Pancreas (tissue), 10 donors: ENCODE measurements at regions not wholly inside any gene's neighbourhood (a gene's known extent, or its start where the extent isn't known, plus 50 kb on each side); places are given as distances from the start of the nearest gene placed in this dataset.

Experiments
- ATAC-seq, 4 donors: fragments of 200-7000 bp; cut with Tn5 transposase; one replicate each; pipeline versions ENCODE4 v1.8.0 to v1.9.1; 2020; ENCODE audit warnings: mild to moderate bottlenecking in 4 of 4, moderate library complexity in 4 of 4
- DNase-seq, 6 donors: peaks; one replicate each; pipeline ENCODE4 v3.0.0-alpha.2; 2020
- FAIRE-seq: peaks from 2 replicates; lab custom pipeline; 2012; peaks lifted over from hg19 to GRCh38; lab: Jason Lieb, UNC
- H3K27ac ChIP-seq, 4 donors: fragments of 200-600 bp; sonication (generic); 1 replicate in 3 of 4; 2 replicates in 1 of 4; pipeline versions ENCODE4 v1.5.0 to v1.8.0; 2020
- H3K27me3 ChIP-seq, 4 donors: fragments of 200-600 bp; one replicate each; pipeline ENCODE4 v1.8.0; 2021
- H3K36me3 ChIP-seq, 3 donors: fragments of 200-600 bp; sonication (generic) in 1 of 3; one replicate each; pipeline versions ENCODE4 v1.5.0 to v1.8.0; 2020 to 2021
- H3K4me1 ChIP-seq, 3 donors: fragments of 200-600 bp; one replicate each; pipeline ENCODE4 v1.8.0; 2021
- H3K4me3 ChIP-seq, 4 donors: fragments of 200-600 bp; sonication (generic) in 2 of 4; one replicate each; pipeline versions ENCODE4 v1.5.0 to v1.8.0; 2020 to 2021
- H3K9me3 ChIP-seq, 4 donors: fragments of 200-600 bp; one replicate each; pipeline ENCODE4 v1.8.0; 2021
- WGBS, 2 donors: extraction: QIAGEN DNeasy Blood & Tissue Kit; methylation state at CpG; one replicate each; pipeline ENCODE4 v1.1.7; 2013; 5-methylcytosine and 5-hydroxymethylcytosine counted together
- intact Hi-C, 3 donors: fragments of 100-400 bp; cut with DNase I; formaldehyde crosslinking; loops; one replicate each; pipeline versions ENCODE4 v1.11.1 to v1.14.2; 2022
- TF ChIP-seq, protein P1 (sequence below), 4 donors: fragments of 200-600 bp; sonication (generic) in 3 of 4; IDR thresholded peaks; one replicate each; pipeline versions ENCODE4 v1.5.0 to v1.8.0; 2021; ENCODE audit warnings: antibody characterized with exemption in 4 of 4
- donor health status: healthy with polysubstance abuse.
- donor health status: DM: no; HTN: no; CAD: no; lungs with moderate emphysema.
- donor health status: DM: no; HTN: no; CAD: no.
- donor health status: control.
- donor health status: control.
- donor health status: Bipolar disorder and iron deficiency.
- donor health status: DM: yes; HTN: yes; CAD: no.
- donor health status: DM: no; HTN: no; CAD: no.
- donor health status: DM: no; HTN: no; CAD: no.
- donor health status: DM: yes; HTN: yes; CAD: no.

DNA sequence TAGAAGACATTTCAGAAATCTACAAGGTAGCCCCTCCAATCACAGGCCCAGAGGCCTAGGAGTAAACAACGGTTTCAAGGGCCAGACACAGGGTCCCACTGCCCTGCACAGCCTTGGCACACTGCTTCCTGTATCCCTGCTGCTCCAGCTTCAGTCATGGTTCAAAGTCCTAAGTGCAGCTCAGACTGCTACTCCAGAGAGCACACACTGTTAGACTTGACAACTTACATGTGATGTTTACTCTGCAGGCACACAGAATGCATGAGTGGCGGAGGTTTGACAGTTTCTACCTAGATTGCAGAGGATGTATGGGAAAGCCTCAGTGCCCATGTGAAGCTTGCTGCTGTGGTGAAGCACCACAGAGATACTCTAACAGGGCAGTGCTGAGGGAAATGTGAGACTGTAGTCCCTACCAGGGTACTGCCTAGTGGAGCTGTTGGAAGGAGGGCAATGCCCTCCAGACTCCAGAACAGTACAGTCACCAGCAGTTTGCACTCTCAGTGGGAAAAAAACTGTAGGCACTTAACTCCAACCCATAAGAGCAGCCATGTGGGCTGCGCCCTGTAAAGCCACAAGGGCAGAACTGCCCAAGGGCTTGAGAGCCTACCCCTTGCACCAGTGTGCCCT lies 270.0 kb downstream of the ZWINT start:
- ATAC-seq (no peak), DNase-seq (no peak), FAIRE-seq (no peak)
- no peaks in the 10 kb centered on the region for H3K4me1 ChIP-seq
- TF ChIP-seq, protein P1, sequence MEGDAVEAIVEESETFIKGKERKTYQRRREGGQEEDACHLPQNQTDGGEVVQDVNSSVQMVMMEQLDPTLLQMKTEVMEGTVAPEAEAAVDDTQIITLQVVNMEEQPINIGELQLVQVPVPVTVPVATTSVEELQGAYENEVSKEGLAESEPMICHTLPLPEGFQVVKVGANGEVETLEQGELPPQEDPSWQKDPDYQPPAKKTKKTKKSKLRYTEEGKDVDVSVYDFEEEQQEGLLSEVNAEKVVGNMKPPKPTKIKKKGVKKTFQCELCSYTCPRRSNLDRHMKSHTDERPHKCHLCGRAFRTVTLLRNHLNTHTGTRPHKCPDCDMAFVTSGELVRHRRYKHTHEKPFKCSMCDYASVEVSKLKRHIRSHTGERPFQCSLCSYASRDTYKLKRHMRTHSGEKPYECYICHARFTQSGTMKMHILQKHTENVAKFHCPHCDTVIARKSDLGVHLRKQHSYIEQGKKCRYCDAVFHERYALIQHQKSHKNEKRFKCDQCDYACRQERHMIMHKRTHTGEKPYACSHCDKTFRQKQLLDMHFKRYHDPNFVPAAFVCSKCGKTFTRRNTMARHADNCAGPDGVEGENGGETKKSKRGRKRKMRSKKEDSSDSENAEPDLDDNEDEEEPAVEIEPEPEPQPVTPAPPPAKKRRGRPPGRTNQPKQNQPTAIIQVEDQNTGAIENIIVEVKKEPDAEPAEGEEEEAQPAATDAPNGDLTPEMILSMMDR (IDR thresholded peaks at IDR 0.05) = no peak
- H3K4me3 ChIP-seq = no peak overlapping the region
- no peaks in the 10 kb centered on the region for H3K36me3 ChIP-seq
- WGBS, 2 donors = 58 to 60% methylated on average over 3 of the region's 3 CpGs
- intact Hi-C loops = no loop called here
- no peaks in the 10 kb centered on the region for H3K9me3 ChIP-seq
- H3K27me3 ChIP-seq = no peaks in the 10 kb centered on the region
- H3K27ac ChIP-seq = no peak overlapping the region

DNA sequence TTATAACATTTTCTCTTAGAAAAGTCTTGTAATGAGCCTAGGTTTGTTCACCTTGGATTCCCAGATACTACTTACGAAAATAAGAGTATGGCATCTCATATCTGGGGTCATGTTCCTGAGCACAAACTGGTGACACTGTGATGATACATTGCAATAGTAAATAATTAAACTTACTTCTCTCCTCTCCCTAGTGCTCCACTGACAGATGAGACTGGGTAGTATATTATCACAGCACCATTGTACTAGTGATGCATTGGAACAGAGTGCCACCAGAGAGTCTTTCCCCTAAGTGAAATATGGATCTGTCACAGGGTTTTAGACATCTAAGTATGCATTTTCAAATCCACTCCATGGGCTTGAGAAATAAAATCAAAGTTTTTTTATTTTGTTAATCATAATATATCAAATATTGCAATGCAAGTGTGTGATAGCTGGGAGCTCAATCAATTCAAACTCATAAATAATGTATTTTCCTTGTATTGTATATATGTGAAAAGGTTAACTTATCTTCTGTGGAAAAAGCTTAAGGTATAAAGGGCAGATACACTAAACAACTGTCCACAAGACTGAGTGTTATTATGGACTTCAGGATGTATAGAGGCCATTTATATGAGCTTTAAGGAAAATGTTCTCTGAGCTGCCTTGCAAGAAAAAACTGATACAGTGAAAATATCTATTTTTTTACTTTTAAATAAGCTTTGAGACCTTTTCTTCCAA lies 275.5 kb downstream of the ZWINT start:
- H3K27ac ChIP-seq = no peak overlapping the region
- 44 to 56% methylated on average over 1 of the region's 1 CpG for WGBS, 2 donors
- no peak for DNase-seq
- TF ChIP-seq, protein P1 (IDR thresholded peaks at IDR 0.05) = no peak
- H3K4me3 ChIP-seq = no peak overlapping the region
- ATAC-seq = no peak
- no peaks in the 10 kb centered on the region for H3K27me3 ChIP-seq
- no peaks in the 10 kb centered on the region for H3K9me3 ChIP-seq
- intact Hi-C loops = no loop called here
- no peak for FAIRE-seq
- no peaks in the 10 kb centered on the region for H3K4me1 ChIP-seq
- no peaks in the 10 kb centered on the region for H3K36me3 ChIP-seq

DNA sequence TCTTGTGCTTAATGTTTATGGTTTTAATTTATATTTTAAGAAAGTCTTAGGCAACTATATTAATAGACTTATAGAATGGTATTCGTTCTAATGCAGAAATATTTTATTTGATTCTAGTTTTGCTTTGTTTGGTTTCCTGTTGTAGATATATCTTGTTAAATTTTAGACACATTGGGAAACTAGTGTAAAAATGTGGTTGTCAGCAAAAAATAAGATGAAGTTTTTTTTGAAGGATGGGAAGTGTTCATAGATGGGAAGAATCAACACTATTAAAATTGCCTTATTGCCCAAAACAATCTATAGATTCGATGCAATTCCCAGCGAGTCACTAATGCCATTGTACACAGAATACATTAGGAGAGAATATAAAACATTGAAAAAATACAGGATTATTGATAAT lies 278.9 kb downstream of the ZWINT start:
- 67 to 69% methylated on average over 3 of the region's 3 CpGs for WGBS, 2 donors
- FAIRE-seq (no peak), ATAC-seq (no peak), DNase-seq (no peak)
- no peak overlapping the region for H3K27ac ChIP-seq
- TF ChIP-seq, protein P1 (IDR thresholded peaks at IDR 0.05) = no peak
- H3K4me1 ChIP-seq = no peaks in the 10 kb centered on the region
- intact Hi-C loops = no loop called here
- H3K36me3 ChIP-seq = no peaks in the 10 kb centered on the region
- H3K9me3 ChIP-seq = no peaks in the 10 kb centered on the region
- H3K27me3 ChIP-seq = no peaks in the 10 kb centered on the region
- no peak overlapping the region for H3K4me3 ChIP-seq

DNA sequence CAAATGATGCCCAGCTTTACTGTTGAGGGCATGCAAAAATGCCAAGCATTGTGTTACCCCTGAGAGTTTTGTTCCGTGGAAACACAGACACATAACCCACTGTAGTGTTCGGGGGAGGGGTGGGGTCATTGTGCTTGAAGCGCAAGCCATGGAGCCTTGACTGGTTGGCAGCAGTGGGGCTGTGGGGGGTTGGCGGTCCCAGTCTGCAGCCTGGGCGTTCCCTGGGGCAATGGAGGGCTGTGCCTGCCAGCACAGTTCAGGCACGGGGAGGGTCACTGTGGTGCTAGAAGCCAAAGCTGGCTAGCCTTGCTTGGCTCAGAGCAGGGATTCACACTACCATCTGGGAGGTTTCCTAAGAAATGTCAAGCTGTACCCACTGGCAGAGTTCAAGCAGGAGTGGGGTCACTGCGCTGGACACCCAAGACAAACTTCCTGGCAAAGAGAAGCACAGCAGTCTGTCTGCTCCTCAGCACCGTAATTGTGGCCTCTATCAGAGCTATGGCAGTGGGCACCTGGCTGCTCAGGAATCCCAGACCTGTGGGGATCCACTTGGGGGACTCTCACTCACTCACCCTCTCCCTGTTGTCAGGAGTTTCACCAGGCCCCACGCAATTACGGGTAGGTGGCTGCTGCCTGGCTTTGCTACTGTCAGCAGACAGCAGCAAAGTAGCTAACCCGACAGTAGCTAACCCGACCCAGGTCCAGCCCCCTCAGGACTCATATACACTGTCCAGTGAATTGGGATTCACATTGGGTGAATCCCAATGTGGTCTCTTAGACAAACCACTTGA lies 292.4 kb downstream of the ZWINT start:
- no peak for ATAC-seq

More for the DNA sequence above, 292.4 kb downstream of the ZWINT start:
- intact Hi-C loops = no loop called here
- FAIRE-seq (no peak), DNase-seq (peak in 1 of 6 donors; percentile 51)
- no peak overlapping the region for H3K4me3 ChIP-seq
- TF ChIP-seq, protein P1 (IDR thresholded peaks at IDR 0.05) = no peak
- 65 to 82% methylated on average over 12 of the region's 12 CpGs for WGBS, 2 donors
- H3K27me3 ChIP-seq = no peaks in the 10 kb centered on the region
- H3K36me3 ChIP-seq = no peaks in the 10 kb centered on the region
- H3K9me3 ChIP-seq = no peaks in the 10 kb centered on the region
- H3K27ac ChIP-seq = no peak overlapping the region
- H3K4me1 ChIP-seq = no peaks in the 10 kb centered on the region
